A549 (cell line): ENCODE measurements at regions not wholly inside any gene's neighbourhood (a gene's known extent, or its start where the extent isn't known, plus 50 kb on each side); places are given as distances from the start of the nearest gene placed in this dataset.

Experiments used
- CTCF ChIP-seq: fragments of >200 bp; sonication (Bioruptor Twin); formaldehyde crosslinking; IDR thresholded peaks from 3 replicates; pipeline ENCODE4 v1.5.1; 2016
- ELK1 ChIP-seq: fragments of 150-350 bp; IDR thresholded peaks from 2 replicates; pipeline ENCODE4 v1.6.1; 2014; ENCODE audit warnings: low read depth, mild to moderate bottlenecking, low read length
- EP300 ChIP-seq, 2 experiments: fragments of >200 bp; sonication (Bioruptor Twin); formaldehyde crosslinking; IDR thresholded peaks; 2 replicates in 1 of 2; 3 replicates in 1 of 2; pipeline ENCODE4 v1.6.1; 2016 to 2017
- NPAS2 ChIP-seq: fragments of 250-450 bp; sonication (Bioruptor Pico); IDR thresholded peaks from 2 replicates; pipeline ENCODE4 v1.8.0; 2022; ENCODE audit warnings: mild to moderate bottlenecking, moderate library complexity, borderline replicate concordance
- POLR2A ChIP-seq: IDR thresholded peaks from 2 replicates; pipeline ENCODE4 v1.6.1; 2012; ENCODE audit warnings: mild to moderate bottlenecking, low read length
- RAD21 ChIP-seq, 2 experiments: fragments of >200 bp in 1 of 2; sonication (Bioruptor Twin) in 1 of 2; formaldehyde crosslinking in 1 of 2; IDR thresholded peaks in 1 of 2; conservative IDR thresholded peaks in 1 of 2; 2 replicates in 1 of 2; 3 replicates in 1 of 2; pipeline ENCODE4 v1.6.1; 2012 to 2018; ENCODE audit warnings: inconsistent platforms in 1 of 2

- TF ChIP-seq RAD21 (conservative IDR thresholded peaks at IDR 0.05 in 1 of 2, IDR thresholded peaks at IDR 0.05 in 1 of 2), result no peak
- no peak for TF ChIP-seq NPAS2 (CRISPR knock-in tag)
- TF ChIP-seq ELK1, result no peak
- TF ChIP-seq POLR2A, result no peak
- no peak for TF ChIP-seq CTCF
- TF ChIP-seq EP300 (IDR thresholded peaks at IDR 0.05), result no peak
These were observed 192.5 kb downstream of the ZNF608 start for GRCh38 chr5:124553911-124554310.
